HG02943 (cell line): ENCODE measurements at regions not wholly inside any gene's neighbourhood (a gene's known extent, or its start where the extent isn't known, plus 50 kb on each side); places are given as distances from the start of the nearest gene placed in this dataset.

Experiments used
- ATAC-seq: cut with Tn5 transposase; IDR thresholded peaks from one replicate; pipeline ENCODE4 v1.9.1; 2021; ENCODE audit warnings: mild to moderate bottlenecking, low read depth, moderate library complexity; ENCODE audit not compliant: unreplicated experiment

DNA sequence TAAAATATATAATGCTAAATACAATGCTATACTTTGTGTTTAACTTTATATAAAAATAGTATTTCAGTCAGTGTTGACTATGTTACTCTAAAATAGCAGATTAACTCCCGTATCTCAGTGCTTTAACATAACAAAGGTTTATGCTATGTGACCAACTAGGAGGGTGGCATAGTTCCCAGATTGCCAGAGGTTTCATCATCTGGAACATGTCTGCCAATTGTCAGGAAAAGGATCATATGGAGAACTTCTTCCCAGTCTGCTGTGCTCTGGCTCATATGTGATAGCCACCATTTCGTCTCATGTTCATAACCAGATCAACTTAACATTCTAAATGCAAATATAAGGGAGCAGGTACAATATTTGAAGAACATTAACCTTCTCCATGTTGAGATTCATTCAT, 720.2 kb downstream of the MCTP2 start:
- ATAC-seq, result no peak

DNA sequence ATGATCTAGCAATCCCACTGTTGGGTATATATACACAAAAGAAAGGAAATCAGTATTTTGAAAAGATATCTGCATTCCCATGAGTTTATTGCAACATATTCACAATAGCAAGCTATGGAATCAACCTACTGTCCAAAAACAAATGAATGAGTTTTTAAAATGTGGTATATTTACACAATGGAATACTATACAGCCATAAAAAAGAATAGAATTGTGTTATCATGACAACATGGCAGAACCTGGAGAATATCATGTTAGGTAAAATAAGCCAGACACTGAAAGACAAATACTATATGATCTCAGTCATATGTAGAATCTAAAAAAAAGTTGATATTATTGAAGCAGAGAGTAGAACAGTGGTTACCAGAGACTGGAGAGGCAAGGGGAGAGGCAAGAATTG, 732.6 kb downstream of the MCTP2 start:
- no peak for ATAC-seq

DNA sequence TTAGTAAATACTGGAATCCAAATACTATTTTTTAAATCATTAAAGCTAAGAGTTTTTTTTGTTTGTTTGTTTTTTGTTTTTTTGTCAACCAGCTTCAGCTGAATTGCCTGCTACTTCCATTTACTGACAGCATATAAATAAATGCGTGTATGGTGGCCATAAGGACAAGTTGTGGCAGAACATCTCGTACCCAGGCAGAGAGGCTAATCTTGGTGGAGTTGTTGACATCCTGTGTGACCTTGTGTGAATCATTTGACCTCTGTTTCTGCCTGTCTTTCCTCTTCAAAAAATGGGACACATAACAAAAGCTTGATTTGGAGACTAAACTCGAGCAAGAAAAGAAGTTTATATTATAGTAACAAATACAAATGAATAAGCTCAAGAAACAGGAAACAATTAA, 734.2 kb downstream of the MCTP2 start:
- no peak for ATAC-seq

DNA sequence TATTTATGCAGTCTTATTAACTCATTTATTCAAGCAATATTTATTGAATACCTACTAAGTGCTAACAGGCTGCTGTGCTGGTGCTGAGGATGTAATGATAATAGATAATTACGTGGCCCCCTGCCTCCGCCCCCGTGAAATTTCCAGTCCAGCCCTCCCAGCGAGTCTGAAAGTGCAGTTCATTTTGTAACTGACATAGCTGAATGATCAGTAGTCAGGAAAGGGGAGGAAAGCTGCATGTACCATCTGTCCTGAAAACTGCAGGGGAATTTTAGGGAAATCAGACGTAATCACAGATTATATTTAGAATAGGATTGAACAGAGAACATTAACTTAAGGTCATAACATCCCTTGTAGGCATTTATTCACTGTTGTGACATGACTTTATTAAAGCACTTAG, 736.8 kb downstream of the MCTP2 start:
- no peak for ATAC-seq

DNA sequence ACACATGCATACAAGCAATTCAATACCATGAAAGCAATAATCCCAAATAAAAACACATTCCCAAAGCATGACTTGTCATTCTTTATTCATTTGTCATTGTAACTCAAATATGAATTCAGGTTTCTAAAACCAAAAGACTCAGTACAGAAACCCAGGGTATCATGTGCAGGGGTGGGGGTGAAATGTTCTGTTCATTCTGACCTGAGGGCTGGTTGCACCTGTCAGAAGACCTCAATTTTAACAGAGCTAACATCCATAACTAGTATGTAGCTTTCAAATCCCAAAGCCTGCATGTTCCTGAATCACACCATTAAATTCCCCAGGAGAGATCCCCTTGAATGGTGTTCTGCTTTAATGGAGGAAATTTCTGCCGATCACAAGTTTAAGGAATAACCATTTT, 738.7 kb downstream of the MCTP2 start:
- ATAC-seq, result no peak

DNA sequence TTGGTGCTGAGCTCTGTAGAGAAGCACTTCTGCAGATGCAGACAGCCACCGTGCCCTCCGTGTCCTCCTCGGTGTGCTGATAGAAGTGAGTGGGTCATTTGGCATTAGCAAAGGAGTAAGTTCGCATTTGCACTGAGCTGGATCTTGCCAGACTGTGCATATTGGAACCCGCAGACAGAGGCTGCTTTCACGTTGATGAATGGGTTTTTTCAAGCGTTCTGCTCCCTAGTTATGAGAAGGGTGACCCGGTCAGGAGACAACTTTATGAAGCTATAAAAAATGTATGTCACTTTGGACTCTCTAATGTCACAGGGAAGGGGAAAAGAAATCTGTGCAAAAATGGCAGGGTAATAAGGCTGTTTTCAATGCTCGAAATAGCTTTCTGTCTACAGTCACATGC, 739.4 kb downstream of the MCTP2 start:
- no peak for ATAC-seq

DNA sequence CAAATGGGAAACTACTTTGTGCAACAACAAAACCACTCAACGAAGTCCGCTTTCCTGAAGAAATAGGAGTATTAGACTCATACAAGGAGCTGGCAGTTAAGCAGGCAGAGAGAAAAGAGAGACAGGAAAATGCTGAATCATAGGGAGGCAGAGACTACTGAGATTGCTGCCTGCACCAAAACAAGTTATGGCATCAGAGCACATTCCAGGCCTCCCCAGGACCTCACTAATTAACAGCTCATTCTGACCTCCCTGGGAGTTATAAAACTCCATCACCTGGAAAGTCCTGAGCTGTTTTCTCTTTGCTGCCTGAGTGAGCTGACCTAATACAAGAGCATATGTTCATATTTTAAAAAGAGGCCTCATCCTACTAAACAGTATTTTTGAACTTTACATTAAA, 741.0 kb downstream of the MCTP2 start:
- ATAC-seq, result no peak

DNA sequence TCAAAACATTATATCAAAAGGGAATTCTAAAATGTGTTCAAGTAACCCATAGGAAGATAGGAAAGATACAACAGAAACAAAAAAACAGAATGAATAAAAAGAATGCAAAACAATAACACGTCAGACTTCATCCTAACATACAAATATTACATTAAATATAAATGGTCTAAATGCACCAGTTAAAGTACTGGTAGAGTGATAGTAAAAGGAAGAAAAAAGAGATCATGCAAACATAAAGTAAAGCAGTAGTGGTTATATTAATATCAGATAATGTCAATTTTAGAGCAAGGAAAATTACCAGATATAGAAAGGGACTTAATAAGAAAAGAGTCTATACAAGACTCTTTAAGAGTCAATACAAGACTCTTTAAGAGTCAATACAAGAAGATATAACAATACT, 755.7 kb downstream of the MCTP2 start:
- ATAC-seq, result no peak

DNA sequence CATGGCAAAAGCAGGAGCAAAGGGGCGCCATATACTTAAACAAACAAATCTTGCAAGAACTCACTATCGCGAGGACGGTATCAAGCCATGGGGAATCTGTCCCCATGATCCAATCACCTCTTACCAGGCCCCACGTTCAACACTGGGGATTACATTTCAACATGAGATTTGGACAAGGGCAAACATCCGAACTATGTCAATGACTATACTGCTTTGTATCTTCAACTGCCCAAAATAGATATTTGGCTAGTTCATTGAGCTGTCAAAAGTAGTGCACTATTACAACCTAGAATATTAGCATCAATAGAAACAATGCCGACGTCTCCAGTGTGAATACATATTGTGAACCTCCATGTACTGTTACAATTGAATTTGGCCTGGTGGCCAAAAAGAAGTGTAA, 760.4 kb downstream of the MCTP2 start:
- no peak for ATAC-seq

DNA sequence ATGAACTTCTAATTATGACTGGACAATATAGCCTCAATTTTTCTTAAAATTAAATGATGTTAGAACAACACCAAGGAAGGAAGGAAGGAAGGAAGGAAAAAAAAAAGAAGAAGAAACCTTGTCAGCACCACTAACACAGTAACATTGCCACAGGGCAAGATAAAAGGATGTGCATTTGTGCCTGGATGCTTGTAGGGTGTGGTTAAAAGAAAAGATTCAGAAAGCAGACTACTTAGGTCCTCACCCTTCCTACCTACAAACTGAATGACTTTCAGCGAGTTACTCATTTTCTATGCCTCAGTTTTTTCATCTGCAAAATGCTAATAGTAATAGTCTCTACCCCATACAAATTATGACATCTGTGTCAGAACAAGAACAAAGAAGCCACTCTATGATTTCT, 778.3 kb downstream of the MCTP2 start:
- ATAC-seq, result no peak

DNA sequence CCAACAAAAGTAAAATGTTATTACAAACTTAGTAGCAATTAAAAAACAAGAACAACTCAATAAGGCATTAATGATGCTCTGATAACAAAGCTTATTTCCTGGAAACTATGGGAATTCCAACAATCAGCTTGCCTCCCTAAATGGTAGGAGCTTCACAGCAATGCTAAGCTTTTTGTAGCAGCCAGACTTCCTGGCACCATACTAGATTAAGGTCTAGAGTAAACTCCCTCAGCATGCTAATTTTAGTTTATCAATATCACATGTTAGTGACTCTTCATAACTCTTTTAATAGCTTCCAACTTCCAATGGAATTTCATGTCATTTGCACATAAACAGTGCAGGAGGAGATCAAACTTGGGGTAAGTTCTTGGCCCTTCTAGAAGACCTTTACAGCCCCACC, 782.0 kb downstream of the MCTP2 start:
- no peak for ATAC-seq

DNA sequence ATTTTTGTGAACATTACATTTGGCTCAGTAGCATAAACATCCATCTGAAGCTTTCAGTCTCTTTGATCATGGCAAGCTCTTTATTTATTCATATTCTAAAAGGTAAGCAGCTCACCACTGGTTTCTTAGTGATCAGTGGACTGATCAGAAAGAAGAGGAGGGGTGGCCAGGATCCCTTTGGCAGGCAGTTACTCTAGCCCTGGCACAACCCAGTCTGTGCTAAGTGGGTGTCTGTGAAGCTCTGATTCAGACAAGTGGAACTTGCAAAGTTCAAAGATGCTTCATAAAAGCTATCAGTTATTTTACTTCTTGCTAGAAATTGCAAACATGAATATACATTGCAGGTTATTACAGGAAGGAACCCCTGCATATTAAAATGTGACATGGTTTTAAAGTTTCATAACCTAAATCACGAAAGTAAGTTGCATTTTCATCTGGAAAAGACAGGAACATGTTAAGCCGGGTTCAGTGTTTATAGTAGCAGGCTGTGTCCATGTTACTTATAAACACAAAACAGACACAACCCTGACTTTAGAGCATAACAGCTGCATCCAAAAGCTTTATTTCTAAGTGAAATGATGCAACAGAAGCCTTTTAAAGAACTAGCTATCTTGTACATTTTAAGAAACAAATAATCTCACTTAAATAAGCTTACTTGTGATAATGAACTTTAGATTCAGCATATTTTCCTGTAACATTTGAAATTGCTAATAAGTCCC, 785.3 kb downstream of the MCTP2 start:
- no peak for ATAC-seq

DNA sequence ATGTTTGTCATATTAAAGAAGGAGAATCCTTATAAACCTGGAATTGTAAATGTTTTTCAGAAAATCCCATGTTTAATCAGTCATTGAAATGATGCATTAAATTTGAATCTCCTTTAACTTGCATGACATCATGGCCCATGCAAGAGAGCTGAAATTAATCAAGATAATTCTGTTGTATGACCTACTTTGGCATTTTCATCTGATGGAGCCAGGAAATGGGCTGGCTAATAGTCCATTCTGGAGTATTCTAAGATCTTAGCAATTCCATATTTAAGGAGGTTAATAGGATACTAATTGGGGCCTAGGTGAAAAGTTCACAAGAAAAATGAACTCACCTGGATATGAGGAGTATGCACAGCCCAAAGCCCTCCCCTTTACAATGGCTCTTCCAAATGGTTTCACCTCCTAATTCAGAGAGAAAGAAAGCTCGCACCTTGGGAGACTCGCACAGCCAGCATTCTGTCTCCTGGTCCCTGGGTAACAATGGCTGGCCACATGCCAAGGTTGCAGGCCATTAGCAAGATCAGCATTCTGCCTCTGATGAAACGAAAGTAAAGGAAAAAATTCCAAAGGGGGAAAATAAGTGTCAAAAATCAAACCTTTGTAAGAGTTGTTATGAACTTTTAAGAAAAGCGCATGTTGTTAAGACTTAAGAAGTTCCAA, 786.4 kb downstream of the MCTP2 start:
- ATAC-seq, result no peak

DNA sequence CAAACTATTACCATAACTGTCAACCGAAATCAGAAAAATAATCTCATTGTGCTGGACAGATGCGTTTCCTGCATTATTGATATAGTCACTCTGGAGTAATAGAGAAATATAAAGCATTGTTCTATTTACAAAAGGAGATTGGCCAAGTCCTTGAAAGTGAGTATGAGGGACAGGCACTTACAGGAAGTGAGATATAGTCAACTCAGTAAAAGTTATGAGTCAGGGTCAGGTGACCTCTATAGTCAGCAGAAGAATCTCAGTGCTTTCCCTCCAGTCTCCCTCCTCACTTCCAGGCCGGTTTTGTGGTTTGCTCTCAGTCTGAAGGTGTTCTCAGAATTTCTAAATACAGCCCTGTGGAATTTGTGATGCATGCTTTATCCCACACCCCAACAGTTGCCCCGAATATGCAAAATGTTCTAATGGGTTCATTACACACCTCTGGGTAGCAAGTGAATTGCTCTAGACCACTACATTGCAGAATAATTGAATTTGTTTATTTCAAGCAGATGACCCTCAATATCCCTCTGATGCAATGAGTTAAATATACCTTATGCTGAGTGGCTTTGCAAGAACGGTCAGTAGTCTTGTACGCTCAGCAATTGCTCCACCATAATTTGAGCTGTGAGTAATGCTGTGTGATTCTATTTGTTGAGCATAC, 787.7 kb downstream of the MCTP2 start:
- no peak for ATAC-seq

DNA sequence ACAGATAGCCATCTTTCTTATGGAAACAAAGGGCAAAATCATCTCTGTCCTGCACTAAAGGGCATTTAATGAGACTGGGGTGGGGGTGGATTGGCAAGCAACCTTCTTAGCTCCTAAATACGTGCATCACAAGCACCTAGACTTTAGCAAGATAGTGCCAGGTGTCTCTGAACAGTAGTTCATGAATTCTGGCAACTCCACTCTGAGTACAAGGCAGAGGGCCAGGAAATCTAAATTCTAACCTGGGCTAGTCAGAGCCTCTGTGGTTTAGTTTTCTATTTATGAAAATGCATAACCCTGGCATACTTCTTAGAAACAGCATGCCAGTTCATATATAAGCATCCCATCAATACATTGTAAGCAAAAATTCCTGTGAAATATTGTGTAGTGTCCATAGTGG, 788.5 kb downstream of the MCTP2 start:
- ATAC-seq, result no peak

DNA sequence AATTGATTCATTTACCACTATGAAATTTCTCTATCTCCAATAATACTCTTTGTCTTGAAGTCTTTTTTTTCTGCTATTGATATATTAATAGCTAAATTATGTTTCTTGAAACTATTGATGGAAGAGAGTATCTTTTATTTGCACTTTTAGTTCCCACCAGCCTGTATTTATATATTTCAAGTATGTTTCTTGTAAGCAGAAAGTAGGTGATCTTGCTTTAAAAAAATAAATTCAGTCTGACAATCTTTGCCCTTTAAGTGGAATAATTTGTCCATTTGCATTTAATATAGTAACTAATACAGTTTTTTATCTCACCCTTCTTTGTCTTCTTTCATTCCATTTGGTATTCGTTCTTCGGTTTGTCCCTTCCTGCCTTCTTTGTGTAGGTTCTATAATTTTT, 790.5 kb downstream of the MCTP2 start:
- no peak for ATAC-seq

DNA sequence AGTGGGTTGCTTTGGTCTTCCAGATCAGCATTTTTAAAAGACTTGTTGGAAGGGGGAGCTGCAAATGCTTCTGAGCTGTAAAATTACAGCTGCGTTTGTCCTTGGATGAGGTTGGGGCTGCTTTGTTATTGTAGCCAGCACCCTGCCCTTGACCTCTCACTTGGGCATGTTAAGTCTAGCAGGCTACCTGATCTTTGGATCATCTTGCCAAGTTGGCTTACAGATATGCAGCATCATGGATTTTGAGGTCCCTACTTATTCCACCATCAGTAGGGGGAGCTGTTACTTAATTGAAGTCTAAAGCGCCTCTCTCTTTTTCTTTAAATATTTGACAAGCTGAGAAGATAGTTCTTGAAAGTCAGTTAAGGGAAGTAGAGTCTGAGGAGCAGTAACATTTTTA, 793.0 kb downstream of the MCTP2 start:
- no peak for ATAC-seq

DNA sequence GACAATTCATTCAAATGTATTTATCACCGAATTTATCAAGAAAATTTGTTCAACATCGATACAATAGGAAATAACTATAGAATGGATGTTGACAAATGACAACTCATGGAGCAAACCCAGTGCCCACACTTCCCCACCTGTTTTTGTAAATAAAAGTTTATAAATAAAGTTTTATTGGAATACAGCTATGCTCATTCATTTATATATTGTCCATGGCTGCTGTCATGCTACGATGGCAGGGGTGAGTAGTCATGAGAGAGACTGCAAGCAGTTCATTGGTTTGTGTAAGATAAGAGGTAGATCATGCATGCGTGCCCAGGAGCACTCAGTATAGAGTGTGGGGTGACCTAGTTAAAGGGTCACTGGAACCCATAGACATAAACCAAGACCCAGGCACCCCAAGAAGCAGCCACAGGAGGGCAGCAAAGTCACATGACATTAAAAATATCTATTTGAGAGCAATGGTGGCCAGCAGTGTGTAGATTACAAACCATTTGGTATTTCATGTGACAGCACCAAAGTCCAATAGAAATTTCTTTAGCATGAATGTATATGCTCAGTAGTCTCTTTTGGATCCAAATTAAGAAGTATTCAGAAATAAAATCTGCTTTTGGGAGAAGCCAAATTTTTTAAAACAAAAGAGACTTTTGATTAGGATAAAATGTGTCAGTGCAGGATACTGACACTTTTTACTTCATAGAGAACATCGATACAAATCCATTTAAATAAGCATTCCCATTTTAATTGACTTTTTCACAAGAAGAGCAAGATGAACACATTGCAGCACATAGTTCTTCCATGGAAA, 794.8 kb downstream of the MCTP2 start:
- no peak for ATAC-seq

DNA sequence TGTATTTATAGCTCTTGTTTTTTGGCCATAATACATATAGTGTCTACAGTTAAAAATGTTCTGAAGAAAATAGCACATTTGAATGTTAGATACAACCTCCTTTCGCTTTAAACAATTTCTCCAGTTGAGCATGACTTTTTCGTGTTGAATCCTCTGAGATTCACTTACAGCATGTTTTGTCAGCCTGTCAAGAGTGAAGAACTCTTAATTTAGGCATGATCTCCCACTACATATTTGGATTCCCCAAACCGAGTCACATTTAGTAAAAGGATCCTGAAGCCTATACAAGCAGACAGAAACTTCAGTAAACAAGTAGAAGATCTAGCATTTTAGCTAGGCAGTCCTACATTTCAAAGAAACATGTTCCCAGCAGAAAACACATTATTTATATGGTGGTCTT, 796.6 kb downstream of the MCTP2 start:
- no peak for ATAC-seq

DNA sequence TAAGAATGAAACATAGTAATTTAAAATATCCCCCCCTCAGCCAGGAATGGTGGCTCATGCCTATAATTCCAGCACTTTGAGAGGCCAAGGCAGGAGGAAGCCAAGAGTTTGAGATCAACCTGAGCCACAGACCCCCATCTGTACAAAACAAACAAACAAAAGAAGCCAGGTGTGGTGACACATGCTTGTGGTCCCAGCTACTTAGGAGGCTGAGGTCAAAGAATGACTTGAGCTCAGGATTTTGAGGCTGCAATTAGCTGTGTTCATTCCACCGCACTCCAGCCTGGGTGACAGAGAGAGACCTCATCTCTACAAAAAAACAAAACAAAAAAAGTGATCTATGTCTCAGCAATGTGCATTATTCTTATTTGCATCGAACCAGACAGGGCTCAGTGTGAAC, 800.8 kb downstream of the MCTP2 start:
- no peak for ATAC-seq

DNA sequence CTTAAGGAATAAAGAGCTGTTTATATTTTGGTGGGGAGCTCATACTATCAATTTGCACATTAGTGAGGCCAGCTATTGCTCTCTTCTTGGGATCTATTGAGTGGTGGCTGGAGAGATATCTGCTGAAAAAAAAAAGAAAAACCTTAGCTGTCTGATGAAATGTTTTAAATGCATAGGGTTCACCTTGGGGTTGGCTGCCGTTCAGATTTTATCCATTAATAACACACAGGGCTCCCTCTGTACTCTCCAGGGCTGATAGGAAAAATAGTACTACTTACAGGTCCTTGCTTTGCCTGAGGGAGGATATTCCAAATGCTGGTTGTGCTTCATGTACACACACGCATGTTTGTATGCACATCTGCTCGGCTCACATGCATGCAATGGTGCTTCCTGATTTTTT, 803.7 kb downstream of the MCTP2 start:
- ATAC-seq, result no peak
